ENCODE measurements at regions not wholly inside any gene's neighbourhood (a gene's known extent, or its start where the extent isn't known, plus 50 kb on each side); places are given as distances from the start of the nearest gene placed in this dataset.

GRCh38 chr13:73933795-73934194 lies 200.4 kb downstream of the KLF12 start:
- TF ChIP-seq POLR2AphosphoS5 (IDR thresholded peaks at IDR 0.05), result no peak
- TF ChIP-seq, protein P1, sequence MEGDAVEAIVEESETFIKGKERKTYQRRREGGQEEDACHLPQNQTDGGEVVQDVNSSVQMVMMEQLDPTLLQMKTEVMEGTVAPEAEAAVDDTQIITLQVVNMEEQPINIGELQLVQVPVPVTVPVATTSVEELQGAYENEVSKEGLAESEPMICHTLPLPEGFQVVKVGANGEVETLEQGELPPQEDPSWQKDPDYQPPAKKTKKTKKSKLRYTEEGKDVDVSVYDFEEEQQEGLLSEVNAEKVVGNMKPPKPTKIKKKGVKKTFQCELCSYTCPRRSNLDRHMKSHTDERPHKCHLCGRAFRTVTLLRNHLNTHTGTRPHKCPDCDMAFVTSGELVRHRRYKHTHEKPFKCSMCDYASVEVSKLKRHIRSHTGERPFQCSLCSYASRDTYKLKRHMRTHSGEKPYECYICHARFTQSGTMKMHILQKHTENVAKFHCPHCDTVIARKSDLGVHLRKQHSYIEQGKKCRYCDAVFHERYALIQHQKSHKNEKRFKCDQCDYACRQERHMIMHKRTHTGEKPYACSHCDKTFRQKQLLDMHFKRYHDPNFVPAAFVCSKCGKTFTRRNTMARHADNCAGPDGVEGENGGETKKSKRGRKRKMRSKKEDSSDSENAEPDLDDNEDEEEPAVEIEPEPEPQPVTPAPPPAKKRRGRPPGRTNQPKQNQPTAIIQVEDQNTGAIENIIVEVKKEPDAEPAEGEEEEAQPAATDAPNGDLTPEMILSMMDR (IDR thresholded peaks at IDR 0.05), result no peak

Measured in esophagus muscularis mucosa (tissue), 3 donors.